ENCODE measurements at regions not wholly inside any gene's neighbourhood (a gene's known extent, or its start where the extent isn't known, plus 50 kb on each side); places are given as distances from the start of the nearest gene placed in this dataset.

DNA sequence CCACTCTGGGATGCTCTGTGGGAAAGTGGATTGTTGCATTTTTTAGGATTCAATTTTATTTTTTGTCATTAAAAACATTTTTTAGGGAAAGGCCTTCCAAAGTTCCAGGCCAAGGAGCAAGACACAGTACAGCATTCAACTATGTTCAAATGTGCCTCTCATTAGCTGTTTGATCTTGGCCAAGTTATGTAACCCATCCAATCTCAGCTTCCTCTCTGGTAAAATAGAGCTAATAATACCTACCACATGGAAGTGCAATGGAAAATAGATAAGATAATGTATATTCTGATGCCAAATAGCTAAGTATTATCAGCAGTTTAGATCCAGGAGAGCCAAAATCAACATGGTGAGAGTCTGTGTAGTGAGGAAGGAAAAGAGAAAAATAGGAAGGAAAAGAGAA lies 220.3 kb upstream of the SESN3 start:
- TF ChIP-seq CTCF (IDR thresholded peaks at IDR 0.05) (no peak), POLR2A (IDR thresholded peaks at IDR 0.05) (no peak)

All from Peyer's patch (tissue), 4 donors.